HG03060 (cell line): ENCODE measurements at regions not wholly inside any gene's neighbourhood (a gene's known extent, or its start where the extent isn't known, plus 50 kb on each side); places are given as distances from the start of the nearest gene placed in this dataset.
"Not testable (repeated sequence)": the region's sequence is repeated elsewhere in the genome, so short reads cannot be mapped to it uniquely, and the experiment has no call there.

Experiments
- ATAC-seq: cut with Tn5 transposase; IDR thresholded peaks from one replicate; pipeline ENCODE4 v1.9.1; 2021; ENCODE audit warnings: low read depth, moderate number of reproducible peaks; ENCODE audit not compliant: unreplicated experiment

DNA sequence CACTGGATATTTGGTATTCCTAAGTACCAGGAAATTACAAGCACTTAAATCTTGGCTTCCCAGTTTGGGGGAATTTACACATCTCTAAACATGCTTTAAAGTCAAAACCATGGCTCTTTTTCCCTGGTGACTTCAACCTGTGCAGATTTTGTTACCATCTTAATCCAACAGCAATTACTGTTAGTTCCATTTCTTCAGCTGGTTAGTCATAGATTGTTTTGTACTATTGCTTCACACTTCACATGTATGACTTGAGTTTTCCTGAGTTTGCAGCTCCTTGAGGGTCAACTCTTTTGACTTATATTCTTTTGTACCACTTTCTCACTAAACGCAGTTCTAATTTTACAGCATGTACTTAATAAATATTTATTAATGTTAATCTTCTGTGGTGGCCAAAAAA, 203.4 kb upstream of the RND3 start:
- no peak for ATAC-seq

DNA sequence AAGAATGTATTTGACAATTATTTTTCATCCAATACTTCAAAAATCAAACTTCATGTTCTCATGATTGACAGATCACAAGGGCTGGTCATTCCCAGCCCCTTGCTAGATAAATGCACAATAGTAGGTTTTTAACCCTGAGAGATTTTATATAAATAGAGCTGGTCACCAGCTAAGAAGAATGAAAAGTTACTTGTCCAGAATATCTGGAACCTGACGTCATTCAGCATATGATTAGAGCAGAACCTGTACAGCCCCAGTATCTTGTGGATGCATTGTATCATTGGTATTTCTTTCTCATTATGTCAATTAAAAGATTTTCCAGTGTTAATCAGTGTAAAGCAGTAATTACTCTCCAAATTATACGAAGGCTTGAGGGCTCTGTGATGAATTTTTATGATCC, 202.8 kb upstream of the RND3 start:
- ATAC-seq = no peak

DNA sequence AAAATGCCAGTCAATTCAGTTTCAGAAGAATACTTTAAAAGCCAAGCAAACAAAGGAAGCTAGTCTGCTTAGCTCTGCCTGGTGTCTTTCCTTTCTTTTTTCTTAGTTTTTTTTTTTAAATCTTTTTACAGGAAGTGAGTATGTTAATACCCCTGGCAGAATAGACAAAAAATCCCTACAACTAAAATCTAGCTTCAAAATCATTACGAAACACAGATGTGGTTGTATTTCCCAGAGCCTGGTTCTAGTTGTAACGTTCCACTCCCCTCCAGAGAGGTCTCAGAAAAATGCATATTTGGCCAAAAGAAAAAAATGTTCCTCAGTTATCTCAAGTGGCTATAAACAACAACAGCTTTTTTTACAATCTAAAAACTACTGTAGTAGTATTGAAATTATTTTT, 202.1 kb upstream of the RND3 start:
- no peak for ATAC-seq

DNA sequence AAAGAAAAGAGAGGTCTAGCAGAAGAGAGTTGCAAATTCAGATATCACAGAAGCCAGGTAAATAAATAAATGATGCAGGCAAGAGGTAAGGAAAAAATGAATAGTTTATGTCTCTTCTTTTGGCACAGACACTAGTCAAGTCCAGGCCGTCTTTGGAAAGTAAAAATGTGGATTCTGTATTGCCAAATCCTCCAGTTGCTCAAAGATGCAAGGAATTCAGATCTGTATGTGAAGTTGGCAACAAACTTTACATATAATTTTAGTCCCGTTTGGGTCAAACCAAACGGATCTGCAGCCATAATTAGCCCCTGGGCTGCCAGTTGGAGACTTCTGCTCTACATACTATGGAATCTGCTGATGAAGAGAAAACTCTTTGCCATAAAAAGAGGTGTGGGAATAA, 200.5 kb upstream of the RND3 start:
- no peak for ATAC-seq

DNA sequence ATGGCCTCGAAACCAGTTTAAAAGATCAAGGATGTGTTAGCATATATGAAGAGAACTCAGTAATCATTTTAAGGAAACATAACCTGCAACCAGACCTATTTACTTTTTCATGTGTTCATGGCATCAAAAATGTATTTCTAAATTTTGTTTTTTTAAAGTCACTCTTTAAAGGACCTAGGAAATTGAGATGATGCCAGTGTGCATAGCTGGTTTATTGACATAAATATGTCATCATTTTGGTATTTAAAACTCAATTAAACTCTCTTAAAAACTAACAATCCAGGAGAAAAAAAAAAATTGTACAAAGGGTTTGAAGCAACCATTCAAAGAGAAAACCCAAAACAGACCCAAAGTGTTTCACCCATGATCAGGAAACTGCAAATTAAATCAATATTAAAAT, 198.9 kb upstream of the RND3 start:
- ATAC-seq = no peak

DNA sequence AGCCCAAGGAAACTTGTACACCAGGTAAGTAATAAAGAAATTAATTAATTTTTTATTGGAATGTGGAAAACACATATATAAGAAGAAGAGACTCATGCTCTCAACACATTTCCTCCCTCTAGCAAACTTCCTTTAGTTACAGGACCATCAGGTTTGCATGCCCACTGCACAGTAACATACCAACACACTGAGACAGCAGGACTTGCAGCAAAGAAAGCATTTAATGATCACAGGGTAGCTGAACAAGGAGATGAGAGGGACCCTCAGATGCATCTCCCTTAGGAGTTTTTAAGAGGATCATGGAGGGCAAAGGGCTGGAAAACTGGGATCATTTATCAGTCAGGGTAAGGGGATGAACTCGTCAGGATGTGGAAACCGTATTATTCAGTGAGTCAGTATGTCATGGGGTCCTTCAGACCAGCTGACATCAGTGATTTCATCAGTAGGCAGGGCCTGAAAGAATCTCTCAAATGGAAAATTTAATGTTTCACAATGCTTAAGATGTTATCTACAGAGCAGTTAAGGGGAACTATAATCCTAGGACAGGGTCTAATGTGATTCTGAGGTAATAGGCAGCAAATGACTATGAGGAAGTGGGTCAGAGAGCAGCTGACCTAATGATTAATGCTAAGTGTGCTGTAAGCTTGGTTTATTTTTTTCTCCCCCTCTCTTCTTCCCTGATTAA, 193.8 kb upstream of the RND3 start:
- no peak for ATAC-seq

DNA sequence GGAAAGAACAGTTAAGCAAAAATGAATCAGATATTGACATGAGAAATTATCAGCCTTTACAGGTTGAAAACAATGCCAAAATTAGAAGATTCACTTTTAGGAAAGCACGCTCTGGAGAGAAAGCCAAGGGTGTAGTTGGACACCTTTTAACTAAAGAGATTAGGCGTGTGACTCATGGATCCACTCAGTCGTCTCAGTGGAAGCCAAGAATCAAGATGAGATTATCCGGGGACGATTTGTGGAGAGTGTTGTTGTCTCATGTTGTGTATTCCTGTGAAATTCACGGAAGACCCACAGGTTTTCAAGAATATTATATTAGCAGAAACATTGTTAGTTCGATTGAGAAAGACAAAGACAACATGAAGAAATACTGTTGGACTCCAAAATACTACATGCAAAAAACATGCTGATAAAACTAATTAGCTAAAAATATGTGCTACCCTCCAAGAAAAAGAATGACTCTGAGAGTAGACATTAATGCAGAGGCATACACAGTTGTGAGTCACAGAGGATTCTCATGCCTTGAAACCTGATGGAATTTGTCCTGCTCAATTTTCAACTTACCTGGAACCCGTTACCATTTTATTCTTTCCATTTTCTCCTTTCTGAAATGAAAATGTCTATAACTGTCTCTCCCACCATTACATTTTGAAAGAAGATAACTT, 192.1 kb upstream of the RND3 start:
- ATAC-seq = no peak

DNA sequence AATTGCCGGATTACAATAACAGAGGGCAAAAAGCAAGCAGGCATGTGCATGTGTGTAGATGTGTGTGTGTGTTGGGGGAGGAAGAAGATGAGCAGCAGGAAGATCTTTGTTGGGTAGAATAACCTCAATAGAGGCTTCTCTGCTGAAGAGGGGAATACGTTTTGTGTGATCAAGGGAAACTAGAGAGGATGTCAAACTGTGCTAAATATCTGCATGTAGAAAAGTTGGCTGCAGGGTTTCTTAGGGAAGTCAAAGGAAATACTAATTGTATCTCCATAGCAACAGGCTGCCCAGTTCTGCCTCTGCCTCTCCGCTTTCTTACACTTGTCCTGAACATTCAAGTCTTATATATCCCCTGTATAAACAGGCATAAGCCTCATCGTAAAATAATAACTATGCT, 190.1 kb upstream of the RND3 start:
- no peak for ATAC-seq

DNA sequence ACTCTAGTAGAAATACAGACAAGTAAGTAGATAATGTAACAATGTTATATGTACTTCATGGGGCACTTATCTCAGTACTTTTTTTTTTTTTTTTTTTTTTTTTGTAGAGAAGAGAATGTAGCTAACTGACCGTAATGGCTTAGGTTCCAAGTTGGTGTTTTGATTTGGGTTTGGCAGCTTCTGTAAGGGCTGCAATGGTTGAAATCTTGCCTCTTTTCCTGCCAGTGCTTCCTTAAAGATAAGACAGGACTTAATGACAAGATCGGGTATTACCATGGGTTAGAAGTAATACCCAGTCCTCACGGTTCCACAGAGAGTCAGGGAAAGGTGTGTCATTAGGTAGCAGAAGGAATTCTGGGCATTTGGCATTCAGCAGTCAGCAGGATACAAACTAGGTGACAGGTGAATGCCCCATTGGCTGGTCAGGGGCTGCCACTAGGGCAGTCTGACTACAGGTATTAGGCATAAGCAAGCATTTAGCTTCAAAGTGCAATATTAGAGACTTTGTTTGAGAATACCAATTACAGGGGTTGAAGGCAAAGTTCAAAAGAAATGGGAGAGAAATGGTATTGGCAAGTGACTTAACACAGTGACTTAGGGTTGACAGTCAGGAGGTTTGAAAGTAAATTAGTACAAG, 189.4 kb upstream of the RND3 start:
- no peak for ATAC-seq

DNA sequence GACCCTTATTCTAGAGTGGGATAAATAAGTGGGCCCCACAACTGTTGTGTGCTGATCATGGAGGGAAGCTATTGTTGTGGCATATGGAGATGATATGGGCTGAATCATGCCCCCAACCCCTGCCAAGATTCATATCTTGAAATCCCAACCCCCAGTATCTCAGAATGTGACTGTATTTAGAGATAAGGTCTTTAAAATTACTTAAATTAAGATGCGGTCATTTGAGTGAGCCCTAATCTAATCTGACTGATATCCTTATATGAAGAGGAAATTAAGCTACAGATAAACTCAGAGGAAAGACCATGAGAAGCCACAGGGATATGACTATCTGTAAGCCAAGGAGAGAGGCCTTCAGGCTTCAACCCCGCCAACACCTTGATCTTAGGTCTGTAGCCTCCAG, 188.3 kb upstream of the RND3 start:
- ATAC-seq = no peak

DNA sequence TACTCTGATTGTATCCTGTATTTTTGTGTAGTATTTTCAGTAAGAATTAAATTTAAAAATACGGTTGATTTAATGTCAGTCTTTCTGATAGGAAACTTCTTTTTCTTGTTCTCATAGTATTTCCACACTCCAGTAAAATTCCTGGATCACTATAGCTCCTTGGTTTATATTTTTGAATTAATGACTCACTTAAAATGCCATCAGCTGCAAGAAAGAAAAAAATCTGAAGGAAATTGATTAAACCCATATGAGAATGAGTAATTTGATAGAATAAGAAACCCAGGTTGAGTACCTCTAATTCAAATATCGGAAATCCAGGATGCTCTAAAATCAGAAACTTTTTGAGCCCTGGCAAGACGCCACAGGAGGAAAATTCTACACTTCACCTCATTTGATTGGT, 186.8 kb upstream of the RND3 start:
- ATAC-seq = no peak

DNA sequence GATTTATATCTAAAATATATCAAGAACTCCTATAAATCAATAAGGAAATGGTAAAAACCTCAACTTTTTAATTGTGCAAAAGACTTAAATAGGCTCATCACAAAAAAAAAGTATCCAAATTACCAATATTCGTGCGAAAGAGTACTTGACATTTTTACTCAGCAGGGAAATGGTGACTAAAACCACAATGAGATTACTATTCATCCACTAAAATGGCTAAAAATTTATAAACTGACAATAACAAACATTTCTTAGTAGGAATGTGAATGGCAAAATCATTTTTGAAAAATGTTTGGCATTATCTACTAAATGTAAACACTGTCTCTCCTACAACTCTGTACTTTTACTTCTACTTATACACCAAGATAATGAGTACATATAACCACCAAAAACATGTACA, 184.8 kb upstream of the RND3 start:
- no peak for ATAC-seq

DNA sequence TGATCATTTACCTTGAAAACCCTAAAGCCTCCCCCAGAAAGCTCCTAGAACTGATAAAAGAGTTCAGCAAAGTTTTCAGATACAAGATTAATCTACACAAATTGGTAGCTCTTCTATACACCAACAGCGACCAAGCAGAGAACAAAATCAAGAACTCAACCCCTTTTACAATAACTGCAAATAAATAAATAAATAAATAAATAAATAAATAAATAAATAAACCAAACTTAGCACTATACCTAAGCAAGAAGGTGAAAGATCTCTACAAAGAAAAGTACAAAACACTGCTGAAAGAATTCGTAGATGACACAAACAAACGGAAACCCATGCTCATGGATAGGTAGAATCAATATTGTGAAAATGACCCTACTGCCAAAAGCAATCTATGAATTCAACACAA, 182.0 kb upstream of the RND3 start:
- ATAC-seq = no peak

DNA sequence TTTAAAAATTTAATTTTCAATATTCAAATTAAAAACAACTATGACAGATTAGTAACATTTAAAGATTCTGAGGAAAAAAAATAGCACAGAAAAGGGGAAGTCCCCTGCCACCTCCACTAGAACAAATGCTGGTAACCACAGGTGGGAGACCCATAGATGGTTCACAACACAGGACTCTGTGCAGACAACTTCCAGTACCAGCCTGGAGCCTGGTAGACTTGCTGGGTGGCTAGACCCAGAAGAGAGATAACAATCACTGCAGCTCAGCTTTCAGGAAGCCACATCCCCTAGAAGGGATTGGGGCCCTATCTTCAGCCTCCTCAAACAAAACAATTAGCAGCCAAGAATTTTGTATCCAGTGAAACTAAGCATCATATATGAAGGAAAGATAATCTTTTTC, 179.6 kb upstream of the RND3 start:
- ATAC-seq = not testable (repeated sequence)

DNA sequence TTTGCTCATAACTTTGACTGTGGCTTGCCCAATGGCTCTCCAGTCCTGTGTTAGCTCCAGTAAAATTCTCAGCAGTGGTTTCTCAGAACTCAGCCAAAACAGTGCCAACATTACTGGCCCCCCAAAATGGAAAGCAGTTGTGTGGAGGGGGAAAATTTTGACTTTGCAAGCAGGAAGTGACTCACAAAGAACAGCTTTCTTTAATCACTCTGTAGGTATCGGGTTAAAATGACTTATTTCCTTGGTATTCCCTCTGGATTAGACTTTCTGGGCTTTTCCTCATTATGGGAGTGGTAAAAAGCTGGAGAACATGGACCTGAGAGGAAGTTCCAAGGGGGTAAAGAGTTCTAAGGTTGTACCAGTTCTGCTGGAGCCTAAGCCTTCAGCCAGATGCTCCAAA, 175.7 kb upstream of the RND3 start:
- ATAC-seq = no peak

DNA sequence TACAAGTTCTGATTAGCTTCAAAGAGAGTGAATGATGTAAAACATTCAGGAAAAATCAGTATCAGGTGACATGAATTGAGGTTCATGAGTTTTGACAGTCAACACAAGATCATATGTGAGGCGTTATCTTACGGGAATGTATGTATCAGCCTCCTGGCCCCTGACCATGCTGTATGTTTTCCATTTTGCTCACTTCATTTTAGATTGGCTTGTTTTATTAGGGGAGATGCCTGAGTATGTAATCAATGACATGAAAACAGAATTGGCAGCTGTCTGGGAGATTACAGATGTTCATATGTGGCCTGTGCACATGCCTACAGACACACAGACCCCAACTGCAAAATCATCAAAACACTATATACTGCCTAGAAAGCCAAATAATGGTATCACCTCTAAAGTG, 168.5 kb upstream of the RND3 start:
- no peak for ATAC-seq

DNA sequence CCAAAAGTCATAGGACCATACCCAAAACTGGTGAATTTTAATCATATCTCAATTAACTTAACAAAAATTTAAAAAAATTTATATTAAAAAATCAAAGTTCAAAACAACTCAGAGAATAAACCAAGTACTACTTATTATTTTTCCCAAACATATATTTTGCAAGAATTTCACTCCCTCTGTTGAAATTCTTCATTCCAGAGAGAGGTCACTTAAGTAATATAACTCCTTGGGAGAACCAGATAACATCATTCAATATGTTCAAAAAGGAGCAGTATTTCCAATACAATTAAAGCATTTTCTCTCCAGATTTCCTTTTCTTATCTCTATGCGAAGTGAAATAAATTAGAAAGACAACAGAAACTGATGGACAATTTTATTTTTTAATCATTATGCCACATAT, 165.9 kb upstream of the RND3 start:
- no peak for ATAC-seq

DNA sequence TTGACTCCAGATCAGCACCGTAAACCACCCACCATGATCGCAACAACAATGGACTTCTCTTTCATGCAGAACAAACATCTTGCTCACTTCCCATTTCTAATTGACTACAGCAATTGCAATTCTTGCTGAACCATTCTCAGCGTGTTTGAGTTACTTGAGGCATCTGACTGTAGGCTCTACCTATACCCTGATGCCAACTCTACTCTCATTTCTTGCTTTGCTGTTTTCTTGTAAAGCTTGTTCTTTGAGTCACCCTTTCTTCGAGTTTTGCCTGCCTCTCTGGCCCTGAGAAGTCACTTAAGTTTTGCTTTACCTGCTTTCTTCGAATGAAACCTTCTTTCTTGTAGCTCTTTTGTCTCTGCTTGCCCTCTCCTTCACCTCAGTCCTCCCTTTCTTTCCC, 160.5 kb upstream of the RND3 start:
- no peak for ATAC-seq

DNA sequence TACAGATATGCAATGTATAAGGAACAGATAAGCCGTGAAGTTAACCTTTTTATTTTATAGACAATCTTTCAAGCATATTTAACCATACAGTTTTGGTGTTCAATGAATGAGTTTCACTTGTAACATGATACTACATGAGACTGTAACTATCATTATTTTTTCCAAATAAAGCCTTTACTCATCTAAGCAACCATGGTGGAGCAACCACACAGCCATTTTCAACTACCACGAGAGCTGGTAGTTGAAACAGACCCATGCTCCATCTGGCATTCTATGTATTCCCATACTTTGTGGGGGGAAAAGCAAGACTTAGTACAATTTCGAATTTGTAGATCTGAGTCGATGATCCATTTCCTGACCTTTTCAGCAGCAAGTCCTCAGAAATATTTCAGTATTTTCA, 159.3 kb upstream of the RND3 start:
- no peak for ATAC-seq

DNA sequence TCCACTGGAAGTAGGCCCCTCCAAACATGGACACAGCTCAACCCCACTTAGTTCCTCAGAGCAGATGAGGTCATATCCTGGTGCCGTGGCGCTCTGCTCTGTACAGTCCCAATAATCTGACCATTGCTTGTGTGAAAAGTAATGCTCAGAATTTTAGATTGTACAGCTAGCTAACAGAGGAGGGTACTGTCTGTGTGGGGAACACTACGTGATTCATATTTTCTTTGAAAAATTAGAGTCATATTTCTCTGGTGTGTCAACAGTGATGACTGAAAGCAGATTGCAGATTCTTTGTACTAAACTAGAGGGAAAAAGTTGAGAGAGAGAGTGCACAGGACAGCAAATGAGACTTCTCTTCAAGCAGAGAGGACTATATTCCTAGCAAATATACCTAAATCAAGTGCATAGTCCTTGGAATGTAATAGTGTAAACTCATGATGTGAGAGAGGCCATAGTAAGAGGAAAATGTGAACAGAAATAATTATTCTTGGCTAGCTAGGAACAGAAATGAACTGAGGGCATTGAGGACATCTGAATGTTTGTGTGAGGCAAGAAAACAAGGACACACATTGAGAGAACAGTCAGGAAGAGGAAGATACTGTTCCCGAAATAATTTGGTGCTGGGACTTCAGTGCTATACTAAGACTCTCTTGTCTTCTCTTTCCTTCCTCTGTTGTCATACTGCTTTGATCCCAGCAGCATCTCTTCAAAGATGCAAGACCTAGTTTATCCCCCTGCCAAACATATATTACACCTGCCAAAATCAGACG, 157.0 kb upstream of the RND3 start:
- ATAC-seq = no peak

DNA sequence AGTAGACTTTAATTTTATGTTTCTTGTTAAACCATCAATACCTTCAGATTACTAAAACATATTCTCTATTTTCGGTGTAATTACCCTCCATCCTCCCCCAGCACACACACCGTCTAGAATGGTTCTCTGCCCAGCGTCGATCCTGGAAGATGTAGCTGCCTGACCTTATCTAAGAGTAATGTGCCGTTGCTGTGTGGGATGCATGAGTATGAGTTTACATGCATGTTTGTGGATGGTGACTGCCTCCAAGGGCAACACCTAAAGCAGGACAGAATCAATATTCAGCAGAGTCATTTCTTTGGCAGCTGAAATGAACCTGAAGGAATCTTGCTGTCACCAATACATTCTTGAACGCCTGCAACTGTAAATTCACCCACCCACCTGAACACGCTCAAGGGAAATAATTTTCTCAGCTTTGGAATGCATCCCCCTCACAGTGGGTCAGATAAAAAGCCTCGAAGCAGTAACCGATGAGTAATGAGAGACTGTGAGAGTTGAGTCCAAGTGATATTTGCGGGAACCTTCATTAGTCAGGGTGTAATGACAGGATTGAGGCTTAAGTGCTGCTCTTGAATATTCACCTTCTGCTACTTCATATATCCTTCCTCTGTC, 155.8 kb upstream of the RND3 start:
- ATAC-seq = no peak
